Neural progenitor cell (in vitro differentiated cells): ENCODE measurements at regions not wholly inside any gene's neighbourhood (a gene's known extent, or its start where the extent isn't known, plus 50 kb on each side); places are given as distances from the start of the nearest gene placed in this dataset.
A peak's percentile ranks its signal among the peaks of the same experiment; 100 is the strongest.

Source experiments
- DNase-seq: peaks from one replicate; pipeline ENCODE4 v3.0.0-alpha.2; 2016; ENCODE audit warnings: low spot score
- H2AFZ ChIP-seq: fragments of 200-600 bp; sonication (generic); replicated peaks from 2 replicates; pipeline ENCODE4 v1.6.1; 2016; ENCODE audit warnings: antibody characterized with exemption
- H3F3A ChIP-seq: fragments of 200-600 bp; sonication (generic); 2 replicates; pipeline ENCODE4 v1.6.1; 2016; ENCODE audit warnings: antibody characterized with exemption, low read depth
- H3K27ac ChIP-seq: fragments of 200-600 bp; sonication (generic); 2 replicates; pipeline ENCODE4 v1.5.1; 2016; ENCODE audit warnings: mild to moderate bottlenecking
- H3K27me3 ChIP-seq: fragments of 200-600 bp; sonication (generic); 2 replicates; pipeline ENCODE4 v1.6.1; 2016; ENCODE audit warnings: mild to moderate bottlenecking, moderate library complexity
- H3K36me3 ChIP-seq: fragments of 200-600 bp; sonication (generic); 2 replicates; pipeline ENCODE4 v1.5.1; 2016
- H3K4me1 ChIP-seq: fragments of 200-600 bp; sonication (generic); 2 replicates; pipeline ENCODE4 v1.6.1; 2016; ENCODE audit warnings: mixed run types
- H3K4me2 ChIP-seq: fragments of 200-600 bp; sonication (generic); 2 replicates; pipeline ENCODE4 v1.6.1; 2016
- H3K4me3 ChIP-seq: fragments of 200-600 bp; sonication (generic); 2 replicates; pipeline ENCODE4 v1.5.1; 2016
- H3K79me2 ChIP-seq: fragments of 200-600 bp; sonication (generic); 2 replicates; pipeline ENCODE4 v1.6.1; 2016; ENCODE audit warnings: low read depth
- H3K9ac ChIP-seq: fragments of 200-600 bp; sonication (generic); 2 replicates; pipeline ENCODE4 v1.6.1; 2016
- H3K9me3 ChIP-seq: fragments of 200-600 bp; sonication (generic); 2 replicates; pipeline ENCODE4 v1.5.1; 2016; ENCODE audit warnings: low read depth
- H4K20me1 ChIP-seq: fragments of 200-600 bp; sonication (generic); 2 replicates; pipeline ENCODE4 v1.6.1; 2016; ENCODE audit warnings: low read depth
- H3K27ac Mint-ChIP-seq: 3 replicates; pipeline ENCODE4 v1.8.0; 2021; ENCODE audit warnings: mixed read lengths
- H3K27me3 Mint-ChIP-seq: 2 replicates; pipeline ENCODE4 v1.8.0; 2022; ENCODE audit warnings: low read depth, mild to moderate bottlenecking, inconsistent platforms, moderate library complexity, mixed read lengths; ENCODE audit not compliant: insufficient read depth
- H3K36me3 Mint-ChIP-seq: 3 replicates; pipeline ENCODE4 v1.8.0; 2021; ENCODE audit warnings: mixed read lengths
- H3K4me1 Mint-ChIP-seq: 3 replicates; pipeline ENCODE4 v1.8.0; 2021; ENCODE audit warnings: mixed read lengths
- H3K4me3 Mint-ChIP-seq: 3 replicates; pipeline ENCODE4 v1.8.0; 2021; ENCODE audit warnings: mild to moderate bottlenecking, moderate library complexity, mixed read lengths
- H3K9me3 Mint-ChIP-seq: 3 replicates; pipeline ENCODE4 v1.8.0; 2020; ENCODE audit warnings: mixed read lengths
- CTCF ChIP-seq: fragments of 200-600 bp; sonication (generic); IDR thresholded peaks from 2 replicates; pipeline ENCODE4 v1.5.1; 2017; ENCODE audit warnings: antibody characterized with exemption, mild to moderate bottlenecking
- EZH2 ChIP-seq: fragments of 200-600 bp; sonication (generic); IDR thresholded peaks from 2 replicates; pipeline ENCODE4 v1.6.1; 2017; ENCODE audit warnings: antibody characterized with exemption, mild to moderate bottlenecking, moderate library complexity
- EZH2phosphoT487 ChIP-seq: fragments of 200-600 bp; sonication (generic); IDR thresholded peaks from 2 replicates; pipeline ENCODE4 v1.6.1; 2017; ENCODE audit warnings: antibody characterized with exemption

- Histone ChIP-seq H3K27ac (no peak overlapping the region), H3K4me2 (no peak overlapping the region), H3K79me2 (no peaks in the 10 kb centered on the region), H3K9me3 (no peaks in the 10 kb centered on the region), H3K36me3 (no peaks in the 10 kb centered on the region), H3K4me3 (no peak overlapping the region), H2AFZ (no peak overlapping the region), H3K9ac (no peak overlapping the region), H3K27me3 (no peaks in the 10 kb centered on the region), H3K4me1 (no peaks in the 10 kb centered on the region), H4K20me1 (no peaks in the 10 kb centered on the region), H3F3A (no peaks in the 10 kb centered on the region)
- Mint-ChIP-seq H3K27me3 (peaks cover 3% of the 10 kb centered on the region), H3K4me1 (peaks cover 2% of the 10 kb centered on the region), H3K27ac (no peak overlapping the region), H3K4me3 (no peak overlapping the region), H3K36me3 (no peaks in the 10 kb centered on the region), H3K9me3 (no peaks in the 10 kb centered on the region)
- TF ChIP-seq CTCF (no peak), EZH2 (no peak), EZH2phosphoT487 (no peak)
- no peak for DNase-seq
Measured at GRCh38 chr17:6290488-6291196, 144.3 kb downstream of the AIPL1 start.

GRCh38 chr17:6286233-6286632 lies 148.7 kb downstream of the AIPL1 start:
- Histone ChIP-seq H3K27ac (no peak overlapping the region), H3K79me2 (no peaks in the 10 kb centered on the region), H4K20me1 (no peaks in the 10 kb centered on the region), H3K4me1 (no peaks in the 10 kb centered on the region), H3K9ac (no peak overlapping the region), H3K36me3 (no peaks in the 10 kb centered on the region), H3F3A (no peaks in the 10 kb centered on the region), H3K4me3 (no peak overlapping the region), H3K4me2 (no peak overlapping the region), H3K27me3 (no peaks in the 10 kb centered on the region), H3K9me3 (no peaks in the 10 kb centered on the region), H2AFZ (no peak overlapping the region)
- Mint-ChIP-seq H3K36me3 (no peaks in the 10 kb centered on the region), H3K4me3 (no peak overlapping the region), H3K27ac (no peak overlapping the region), H3K9me3 (peaks cover 3% of the 10 kb centered on the region), H3K4me1 (peaks cover 7% of the 10 kb centered on the region), H3K27me3 (peaks cover 6% of the 10 kb centered on the region)
- TF ChIP-seq CTCF (peak; percentile 13), EZH2phosphoT487 (no peak), EZH2 (no peak)
- DNase-seq, result no peak

GRCh38 chr17:6285486-6285885 lies 149.4 kb downstream of the AIPL1 start:
- Mint-ChIP-seq H3K27ac (no peak overlapping the region), H3K9me3 (peaks cover 3% of the 10 kb centered on the region), H3K4me1 (peaks cover 7% of the 10 kb centered on the region), H3K27me3 (peaks cover 6% of the 10 kb centered on the region), H3K4me3 (no peak overlapping the region), H3K36me3 (no peaks in the 10 kb centered on the region)
- Histone ChIP-seq H3K4me1 (no peaks in the 10 kb centered on the region), H3K79me2 (no peaks in the 10 kb centered on the region), H2AFZ (no peak overlapping the region), H3K9ac (no peak overlapping the region), H4K20me1 (no peaks in the 10 kb centered on the region), H3K4me2 (no peak overlapping the region), H3K27ac (no peak overlapping the region), H3F3A (no peaks in the 10 kb centered on the region), H3K36me3 (no peaks in the 10 kb centered on the region), H3K9me3 (no peaks in the 10 kb centered on the region), H3K4me3 (no peak overlapping the region), H3K27me3 (no peaks in the 10 kb centered on the region)
- TF ChIP-seq EZH2 (no peak), CTCF (no peak), EZH2phosphoT487 (no peak)
- DNase-seq, result peak; percentile 10
